ENCODE measurements at regions not wholly inside any gene's neighbourhood (a gene's known extent, or its start where the extent isn't known, plus 50 kb on each side); places are given as distances from the start of the nearest gene placed in this dataset.
A peak's percentile ranks its signal among the peaks of the same experiment; 100 is the strongest.

DNA sequence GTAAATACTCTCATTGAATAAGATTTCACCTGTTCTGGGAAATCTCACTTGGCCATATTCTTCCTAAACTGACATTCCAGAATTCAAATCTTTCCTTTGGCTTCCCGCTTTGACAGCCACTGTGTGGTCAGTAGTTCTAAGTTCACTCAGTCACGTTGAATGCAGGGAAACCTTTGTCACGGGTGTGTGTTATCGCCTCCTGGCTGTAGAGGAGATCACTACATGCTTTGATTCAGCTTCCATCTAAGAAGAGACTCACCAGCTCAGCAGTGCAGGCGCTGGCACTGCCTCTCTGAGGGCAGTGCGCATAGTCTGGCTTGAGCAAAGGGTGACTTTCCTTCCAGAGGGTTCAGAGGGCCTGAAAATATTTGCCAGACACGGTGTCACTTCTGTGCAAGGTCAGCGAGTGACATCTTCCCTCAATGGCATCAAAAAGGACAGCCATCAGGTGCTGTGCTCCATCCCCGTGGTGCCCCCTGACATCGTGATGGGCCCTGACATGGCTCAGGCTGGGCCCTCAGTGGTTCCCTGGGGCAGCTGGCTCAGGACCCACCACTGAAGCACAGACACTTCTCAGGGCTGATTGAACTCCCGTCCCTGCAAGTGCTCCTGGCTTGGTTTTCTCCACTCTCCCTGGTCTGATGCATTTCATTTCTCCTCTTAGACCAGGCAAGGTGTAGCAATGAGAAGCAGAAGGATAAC lies 635.4 kb upstream of the ARGLU1 start:
- no peak overlapping the region for H3K4me3 ChIP-seq (ENCODE audit: low read depth, low read length)
- DNase-seq (ENCODE audit: low read depth) = no peak
- TF ChIP-seq, protein P1, sequence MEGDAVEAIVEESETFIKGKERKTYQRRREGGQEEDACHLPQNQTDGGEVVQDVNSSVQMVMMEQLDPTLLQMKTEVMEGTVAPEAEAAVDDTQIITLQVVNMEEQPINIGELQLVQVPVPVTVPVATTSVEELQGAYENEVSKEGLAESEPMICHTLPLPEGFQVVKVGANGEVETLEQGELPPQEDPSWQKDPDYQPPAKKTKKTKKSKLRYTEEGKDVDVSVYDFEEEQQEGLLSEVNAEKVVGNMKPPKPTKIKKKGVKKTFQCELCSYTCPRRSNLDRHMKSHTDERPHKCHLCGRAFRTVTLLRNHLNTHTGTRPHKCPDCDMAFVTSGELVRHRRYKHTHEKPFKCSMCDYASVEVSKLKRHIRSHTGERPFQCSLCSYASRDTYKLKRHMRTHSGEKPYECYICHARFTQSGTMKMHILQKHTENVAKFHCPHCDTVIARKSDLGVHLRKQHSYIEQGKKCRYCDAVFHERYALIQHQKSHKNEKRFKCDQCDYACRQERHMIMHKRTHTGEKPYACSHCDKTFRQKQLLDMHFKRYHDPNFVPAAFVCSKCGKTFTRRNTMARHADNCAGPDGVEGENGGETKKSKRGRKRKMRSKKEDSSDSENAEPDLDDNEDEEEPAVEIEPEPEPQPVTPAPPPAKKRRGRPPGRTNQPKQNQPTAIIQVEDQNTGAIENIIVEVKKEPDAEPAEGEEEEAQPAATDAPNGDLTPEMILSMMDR (conservative IDR thresholded peaks at IDR 0.05; ENCODE audit: low read depth, low read length) = peak; percentile 66

DNA sequence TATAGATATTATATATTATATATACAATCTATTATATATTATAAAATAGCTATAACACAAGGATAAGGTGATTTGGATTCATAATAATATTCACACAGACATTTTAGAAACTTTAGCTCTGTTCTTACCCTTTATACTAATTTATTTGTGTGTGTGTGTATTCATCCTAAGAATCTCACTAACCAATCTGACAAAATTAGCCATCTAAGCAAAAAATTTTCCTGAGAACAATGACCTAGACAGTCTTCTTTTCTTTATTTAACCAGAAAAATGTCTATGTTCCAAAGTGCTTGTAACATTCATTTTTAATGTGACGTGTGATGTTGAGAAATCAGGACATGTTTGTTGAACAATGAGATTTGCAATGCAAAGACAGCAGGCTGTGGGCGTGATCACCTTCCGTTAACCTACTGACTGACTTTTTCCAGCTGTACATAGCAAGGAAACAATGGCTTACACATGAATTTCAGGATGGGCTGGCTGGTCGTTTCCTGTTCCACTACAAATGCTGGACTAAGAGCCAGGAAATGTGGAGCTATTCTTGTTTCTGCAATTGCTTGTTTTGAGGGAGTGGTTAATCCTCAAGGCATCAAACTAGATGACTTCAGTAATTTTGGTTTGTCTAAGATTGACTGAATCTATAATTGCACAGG lies 634.6 kb upstream of the ARGLU1 start:
- TF ChIP-seq, protein P1 (conservative IDR thresholded peaks at IDR 0.05; ENCODE audit: low read depth, low read length) = no peak
- DNase-seq (ENCODE audit: low read depth) = no peak
- no peak overlapping the region for H3K4me3 ChIP-seq (ENCODE audit: low read depth, low read length)

DNA sequence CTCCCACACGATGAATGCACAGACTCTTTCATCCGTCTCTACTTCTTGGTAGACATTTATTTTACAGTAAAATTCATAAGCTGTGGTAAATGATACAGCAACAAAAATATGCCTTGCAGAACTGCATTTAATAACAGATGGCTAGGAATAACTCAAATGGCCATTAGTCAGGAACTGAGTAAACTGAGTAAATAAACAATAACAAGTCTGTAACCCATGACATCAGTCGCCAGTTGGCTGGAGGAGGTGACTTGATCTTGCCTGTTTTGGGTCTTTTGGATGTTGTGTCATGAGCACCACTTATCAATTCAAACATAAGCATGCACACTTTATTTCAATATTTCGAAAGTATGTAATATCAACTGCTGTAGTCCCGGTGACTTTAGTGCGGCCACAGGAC lies 632.6 kb upstream of the ARGLU1 start:
- H3K4me3 ChIP-seq (ENCODE audit: low read depth, low read length) = no peak overlapping the region
- no peak for DNase-seq (ENCODE audit: low read depth)
- TF ChIP-seq, protein P1 (conservative IDR thresholded peaks at IDR 0.05; ENCODE audit: low read depth, low read length) = no peak

DNA sequence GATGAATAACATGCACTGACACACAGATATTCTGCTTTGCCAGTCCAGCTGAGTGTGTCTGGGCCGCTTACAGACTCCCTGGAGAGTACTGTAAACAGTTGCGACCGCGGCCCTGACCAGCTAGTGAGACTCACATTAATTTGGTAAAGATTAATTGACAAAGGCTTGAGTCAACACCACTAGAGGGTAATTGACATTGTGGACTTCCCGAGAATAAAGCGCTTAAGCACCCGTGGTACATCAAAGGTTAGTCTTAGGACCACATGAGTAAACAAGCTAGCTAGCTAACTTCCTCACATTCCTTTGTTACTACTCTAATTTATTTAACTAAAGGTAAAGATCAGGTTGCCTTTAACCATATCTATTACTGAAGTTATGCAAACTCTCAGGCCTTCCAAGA lies 624.4 kb upstream of the ARGLU1 start:
- peak; percentile 59 for DNase-seq (ENCODE audit: low read depth)
- no peak overlapping the region for H3K4me3 ChIP-seq (ENCODE audit: low read depth, low read length)
- TF ChIP-seq, protein P1 (conservative IDR thresholded peaks at IDR 0.05; ENCODE audit: low read depth, low read length) = no peak

DNA sequence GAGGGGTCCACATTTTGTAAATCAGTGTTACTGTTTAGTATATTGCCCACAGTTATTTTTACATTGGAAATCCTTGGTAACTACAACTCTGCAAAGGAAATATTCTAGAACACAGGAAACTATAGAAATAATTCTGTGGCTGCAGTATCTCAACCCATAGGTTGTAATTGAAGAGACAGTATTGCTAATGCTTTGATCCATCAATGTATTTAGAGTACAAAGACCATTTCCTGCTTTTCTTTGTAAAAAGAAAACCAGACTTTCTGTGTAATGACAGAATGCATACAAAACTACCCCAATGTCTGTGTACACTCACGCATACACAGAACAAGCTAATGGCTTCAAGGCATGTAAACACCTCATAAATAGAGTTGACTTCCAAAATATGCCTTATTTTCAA lies 622.1 kb upstream of the ARGLU1 start:
- TF ChIP-seq, protein P1 (conservative IDR thresholded peaks at IDR 0.05; ENCODE audit: low read depth, low read length) = no peak
- DNase-seq (ENCODE audit: low read depth) = no peak
- H3K4me3 ChIP-seq (ENCODE audit: low read depth, low read length) = no peak overlapping the region

DNA sequence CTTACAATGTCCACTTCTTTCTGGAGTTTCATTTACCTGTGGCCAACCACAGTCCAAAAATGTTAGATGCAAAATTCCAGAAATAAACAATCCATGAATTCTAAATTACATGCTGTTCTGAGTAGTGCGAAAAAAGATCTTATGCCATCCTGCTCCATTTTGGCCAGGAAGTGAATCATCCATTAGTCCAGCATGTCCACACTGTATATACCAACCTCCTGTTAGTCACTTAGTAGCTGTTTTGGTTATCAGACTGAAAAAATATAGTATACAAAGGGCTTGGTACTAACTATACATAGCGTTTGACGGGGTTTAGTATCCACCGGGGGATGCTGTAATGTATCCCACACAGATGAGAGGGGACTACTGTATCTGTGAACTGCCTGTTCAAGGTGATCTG lies 618.0 kb upstream of the ARGLU1 start:
- H3K4me3 ChIP-seq (ENCODE audit: low read depth, low read length) = no peak overlapping the region
- DNase-seq (ENCODE audit: low read depth) = no peak
- TF ChIP-seq, protein P1 (conservative IDR thresholded peaks at IDR 0.05; ENCODE audit: low read depth, low read length) = no peak
